Cardiac septum (tissue), 1 donor: ENCODE measurements at regions not wholly inside any gene's neighbourhood (a gene's known extent, or its start where the extent isn't known, plus 50 kb on each side); places are given as distances from the start of the nearest gene placed in this dataset.

Experiments used
- DNase-seq: peaks from one replicate; pipeline ENCODE4 v3.0.0-alpha.2; 2020; ENCODE audit warnings: low spot score
- intact Hi-C: fragments of 100-400 bp; cut with DNase I; formaldehyde crosslinking; loops from one replicate; pipeline ENCODE4 v1.14.0; 2022
- donor health status: DM: no; HTN: no; CAD: no.

GRCh38 chr9:134267881-134268724, 58.2 kb upstream of the RXRA start:
- intact Hi-C loops: no loop called here
- peak; percentile 87 for DNase-seq

- DNase-seq: no peak
- intact Hi-C loops: no loop called here
Observed at GRCh38 chr9:134268747-134269146, 57.5 kb upstream of the RXRA start.

- DNase-seq: no peak
- intact Hi-C loops: no loop called here
Observed at GRCh38 chr9:134271338-134272301, 54.6 kb upstream of the RXRA start.

GRCh38 chr9:134272302-134273023, 53.8 kb upstream of the RXRA start:
- intact Hi-C loops: no loop called here
- no peak for DNase-seq

- intact Hi-C loops: no loop called here
- DNase-seq: no peak
Observed at GRCh38 chr9:134273647-134274046, 52.6 kb upstream of the RXRA start.

- no peak for DNase-seq
- intact Hi-C loops: no loop called here
Observed at GRCh38 chr9:134275375-134275774, 50.9 kb upstream of the RXRA start.

- intact Hi-C loops: no loop called here
- DNase-seq: no peak
Observed at GRCh38 chr9:134276453-134277245, 49.6 kb upstream of the RXRA start.
